Tongue (tissue), 1 donor: ENCODE measurements at regions not wholly inside any gene's neighbourhood (a gene's known extent, or its start where the extent isn't known, plus 50 kb on each side); places are given as distances from the start of the nearest gene placed in this dataset.
"Not testable (repeated sequence)": the region's sequence is repeated elsewhere in the genome, so short reads cannot be mapped to it uniquely, and the experiment has no call there.

Experiments
- DNase-seq: peaks from one replicate; pipeline ENCODE4 v3.0.0-alpha.2; 2015

- DNase-seq, result not testable (repeated sequence)
Observed at GRCh38 chr16:46387720-46388119, 233.5 kb downstream of the SHCBP1 start.

DNA sequence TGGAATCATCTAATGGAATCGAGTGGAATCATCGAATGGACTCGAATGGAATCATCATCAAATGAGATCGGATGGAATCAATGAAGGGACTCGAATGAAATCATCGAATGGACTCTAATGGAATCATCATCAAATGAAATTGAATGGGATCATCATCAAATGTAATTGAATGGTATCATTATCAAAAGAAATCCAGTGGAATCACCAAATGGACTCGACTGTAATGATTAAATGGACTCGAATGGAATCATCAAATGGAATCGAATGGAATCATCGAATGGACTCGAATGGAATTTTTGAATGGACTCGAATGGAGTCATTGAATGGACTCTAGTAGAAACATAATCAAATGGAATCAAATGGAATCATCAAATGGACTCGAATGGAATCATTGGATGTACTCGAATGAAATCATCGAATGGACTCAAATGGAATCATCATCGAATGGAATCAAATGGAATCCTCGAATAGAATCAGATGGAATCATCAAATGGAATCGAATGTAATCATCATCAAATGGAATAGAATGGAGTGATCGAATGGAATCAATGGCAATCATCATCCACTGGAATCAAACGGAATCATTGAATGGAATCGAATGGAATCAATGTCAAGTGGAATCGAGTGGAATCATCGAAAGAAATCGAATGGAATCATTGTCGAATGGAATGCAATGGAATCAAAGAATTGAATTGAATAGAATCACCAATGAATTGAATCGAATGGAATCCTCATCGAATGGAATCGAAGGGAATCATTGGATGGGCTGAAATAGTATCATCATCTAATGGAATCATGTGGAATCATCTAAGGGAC is 234.2 kb downstream of the SHCBP1 start:
- peak; percentile 4 for DNase-seq

DNA sequence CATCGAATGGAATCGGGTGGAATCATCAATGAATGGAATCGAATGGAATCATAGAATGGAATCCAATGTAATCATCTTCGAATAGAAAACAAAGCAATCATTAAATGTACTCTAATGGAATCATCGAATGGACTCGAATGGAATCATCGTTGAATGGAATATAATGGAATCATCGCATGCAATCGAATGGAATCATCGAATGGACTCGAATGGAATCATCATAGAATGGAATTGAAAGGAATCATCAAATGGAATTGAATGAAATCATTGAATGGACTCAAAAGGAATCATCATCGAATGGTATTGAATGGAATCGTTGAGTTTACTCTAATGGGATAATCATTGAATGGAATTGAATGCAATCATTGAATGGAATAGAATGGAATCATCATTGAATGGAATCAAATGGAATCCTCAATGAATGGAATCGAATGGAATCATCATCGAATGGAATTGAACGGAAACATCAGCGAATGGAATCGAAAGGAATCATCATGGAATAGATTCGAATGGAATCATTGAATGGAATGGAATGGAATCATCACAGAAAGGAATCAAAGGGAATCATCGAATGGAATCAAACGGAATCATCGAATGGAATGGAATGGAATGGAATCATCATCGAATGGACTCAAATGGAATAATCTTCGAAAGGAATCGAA is 234.9 kb downstream of the SHCBP1 start:
- peak; percentile 79 for DNase-seq

DNA sequence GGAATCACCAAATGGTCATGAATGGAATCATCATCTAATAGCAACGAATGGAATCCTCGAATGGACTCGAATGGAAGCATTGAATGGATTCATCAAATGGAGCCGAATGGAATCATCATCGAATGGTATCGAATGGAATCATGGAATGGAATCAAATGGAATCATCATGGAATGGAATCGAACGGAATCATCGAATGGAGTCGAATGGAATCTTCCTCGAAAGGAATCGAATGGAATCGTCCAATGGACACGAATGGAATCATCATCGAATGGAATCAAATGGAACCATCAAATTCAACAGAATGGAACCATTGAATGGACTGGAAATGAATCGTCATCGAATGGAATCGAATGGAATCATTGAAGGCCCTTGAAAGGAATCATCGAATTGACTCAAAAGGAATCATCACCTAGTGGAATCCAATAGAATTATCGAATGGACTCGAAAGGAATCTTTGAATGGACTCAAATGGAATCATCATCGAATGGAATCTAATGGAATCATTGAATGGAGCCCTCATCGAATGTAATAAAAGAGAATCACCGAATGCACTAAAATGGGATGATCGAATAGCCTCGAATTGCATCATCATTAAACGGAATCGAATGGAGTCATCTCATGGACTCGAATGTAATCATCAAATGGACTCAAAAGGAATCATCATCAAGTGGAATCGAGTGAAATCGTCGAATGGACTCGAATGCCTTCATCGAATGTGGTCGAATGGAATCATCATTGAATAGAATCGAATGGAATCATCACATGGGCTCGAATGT is 236.7 kb downstream of the SHCBP1 start:
- DNase-seq, result peak; percentile 55

GRCh38 chr16:46383581-46383980 is 237.6 kb downstream of the SHCBP1 start:
- peak; percentile 3 for DNase-seq

GRCh38 chr16:46382791-46383541 is 238.2 kb downstream of the SHCBP1 start:
- DNase-seq, result peak; percentile 14

DNA sequence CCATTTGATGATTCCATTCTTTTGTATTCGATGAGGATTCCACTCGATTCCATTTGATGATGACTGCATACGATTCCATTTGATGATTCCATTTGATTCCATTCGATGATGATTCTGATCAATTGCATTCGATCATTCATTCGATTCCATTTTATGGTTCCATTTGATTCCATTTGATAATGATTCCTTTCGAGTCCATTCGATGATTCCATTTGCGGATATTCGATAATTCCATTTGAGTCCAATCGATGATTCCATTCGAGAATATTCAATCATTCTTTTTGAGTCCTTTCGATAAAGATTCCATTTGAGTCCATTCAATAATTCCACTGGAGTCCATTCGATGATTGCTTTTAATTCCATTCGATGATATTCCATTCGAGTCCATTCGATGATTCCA is 239.1 kb downstream of the SHCBP1 start:
- not testable (repeated sequence) for DNase-seq

GRCh38 chr16:46381344-46381743 is 239.8 kb downstream of the SHCBP1 start:
- peak; percentile 3 for DNase-seq
